ENCODE measurements at regions not wholly inside any gene's neighbourhood (a gene's known extent, or its start where the extent isn't known, plus 50 kb on each side); places are given as distances from the start of the nearest gene placed in this dataset.

DNA sequence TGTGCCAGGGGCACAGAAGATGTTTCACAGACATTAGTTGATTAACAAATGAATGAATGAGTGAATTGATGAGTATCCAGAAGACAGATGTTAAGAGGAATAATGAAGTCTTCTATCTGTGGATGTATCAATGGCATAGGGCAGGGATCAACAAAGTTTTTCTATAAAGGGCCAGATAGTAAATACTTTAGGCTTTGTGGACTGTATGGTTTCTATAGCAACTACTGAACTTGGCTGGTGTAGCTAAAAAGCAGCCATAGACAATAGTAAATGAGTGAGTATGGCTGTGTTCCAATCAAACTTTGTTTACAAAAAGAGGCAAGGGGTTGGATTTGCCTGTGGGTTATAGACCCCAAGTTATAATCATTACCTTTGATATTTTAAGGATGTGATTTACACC is 144.0 kb downstream of the PRL start:
- Histone ChIP-seq H3K79me2 (ENCODE audit: insufficient read depth, low read length) (peaks cover 93% of the 10 kb centered on the region), H3K36me3 (ENCODE audit: insufficient read depth, low read length) (no peaks in the 10 kb centered on the region), H3F3A (ENCODE audit: low read depth) (no peaks in the 10 kb centered on the region), H3K9me3 (ENCODE audit: insufficient read depth, low read depth, low read length) (no peaks in the 10 kb centered on the region), H3K4me3 (ENCODE audit: low read length, poor library complexity, severe bottlenecking) (no peak overlapping the region), H3K4me2 (ENCODE audit: low read depth, low read length, poor library complexity, severe bottlenecking) (peak overlapping the region; percentile 94), H3K9ac (ENCODE audit: low read depth, low read length, poor library complexity, severe bottlenecking) (no peak overlapping the region), H2AFZ (ENCODE audit: low read length) (no peak overlapping the region), H4K20me1 (ENCODE audit: insufficient read depth, low read length, poor library complexity, severe bottlenecking) (peaks cover 47% of the 10 kb centered on the region), H3K27me3 (ENCODE audit: insufficient read depth, low read length, poor library complexity, severe bottlenecking) (no peaks in the 10 kb centered on the region), H3K4me1 (ENCODE audit: insufficient read depth, low read length, poor library complexity, severe bottlenecking) (peaks cover 70% of the 10 kb centered on the region), H3K9me2 (replicated peaks; ENCODE audit: low read depth, low read length) (no peaks in the 10 kb centered on the region)
- TF ChIP-seq, protein P1, sequence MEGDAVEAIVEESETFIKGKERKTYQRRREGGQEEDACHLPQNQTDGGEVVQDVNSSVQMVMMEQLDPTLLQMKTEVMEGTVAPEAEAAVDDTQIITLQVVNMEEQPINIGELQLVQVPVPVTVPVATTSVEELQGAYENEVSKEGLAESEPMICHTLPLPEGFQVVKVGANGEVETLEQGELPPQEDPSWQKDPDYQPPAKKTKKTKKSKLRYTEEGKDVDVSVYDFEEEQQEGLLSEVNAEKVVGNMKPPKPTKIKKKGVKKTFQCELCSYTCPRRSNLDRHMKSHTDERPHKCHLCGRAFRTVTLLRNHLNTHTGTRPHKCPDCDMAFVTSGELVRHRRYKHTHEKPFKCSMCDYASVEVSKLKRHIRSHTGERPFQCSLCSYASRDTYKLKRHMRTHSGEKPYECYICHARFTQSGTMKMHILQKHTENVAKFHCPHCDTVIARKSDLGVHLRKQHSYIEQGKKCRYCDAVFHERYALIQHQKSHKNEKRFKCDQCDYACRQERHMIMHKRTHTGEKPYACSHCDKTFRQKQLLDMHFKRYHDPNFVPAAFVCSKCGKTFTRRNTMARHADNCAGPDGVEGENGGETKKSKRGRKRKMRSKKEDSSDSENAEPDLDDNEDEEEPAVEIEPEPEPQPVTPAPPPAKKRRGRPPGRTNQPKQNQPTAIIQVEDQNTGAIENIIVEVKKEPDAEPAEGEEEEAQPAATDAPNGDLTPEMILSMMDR (conservative IDR thresholded peaks at IDR 0.05; ENCODE audit: low read length) = no peak
- TF ChIP-seq EZH2phosphoT487 (IDR thresholded peaks at IDR 0.05; ENCODE audit: borderline replicate concordance) = no peak

DNA sequence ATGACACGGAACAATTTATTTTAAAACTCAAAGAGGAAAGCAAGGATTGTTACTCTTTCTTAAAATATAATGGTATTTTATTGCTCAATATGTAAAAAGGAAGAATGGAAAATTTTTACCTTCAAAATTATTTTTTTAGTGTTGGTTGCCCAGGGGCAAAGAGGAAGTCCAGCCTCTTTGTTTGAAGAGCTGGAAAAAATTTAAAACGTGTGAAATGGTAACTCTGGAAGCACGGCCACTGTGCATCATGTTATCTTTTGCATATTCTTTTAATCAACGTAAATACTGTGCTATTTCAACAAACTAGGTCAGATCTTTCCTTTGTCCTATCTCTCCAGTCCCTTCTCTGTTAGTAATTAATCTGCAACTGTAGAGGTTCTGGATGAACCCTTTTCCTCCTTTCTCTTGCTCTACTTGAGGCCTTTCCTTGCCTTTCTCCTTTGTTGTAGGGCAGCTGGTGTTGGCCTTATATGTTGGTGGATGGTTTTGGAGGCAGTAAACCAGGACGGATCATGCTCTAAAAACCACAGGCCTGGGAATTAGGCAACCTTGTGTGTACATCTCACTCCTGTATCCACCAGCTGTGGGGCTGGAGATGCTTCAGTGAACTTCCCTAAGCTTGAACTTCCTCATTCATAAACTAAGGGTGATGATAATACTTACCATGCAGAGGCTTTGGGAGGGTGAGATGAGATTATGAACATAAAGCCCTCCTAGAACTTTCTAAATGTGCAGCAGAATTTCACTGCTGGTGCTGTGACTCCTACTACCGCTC is 143.3 kb downstream of the PRL start:
- no peak overlapping the region for H2AFZ ChIP-seq (ENCODE audit: low read length)
- H4K20me1 ChIP-seq (ENCODE audit: insufficient read depth, low read length, poor library complexity, severe bottlenecking) = peaks cover 46% of the 10 kb centered on the region
- peaks cover 63% of the 10 kb centered on the region for H3K4me1 ChIP-seq (ENCODE audit: insufficient read depth, low read length, poor library complexity, severe bottlenecking)
- no peak overlapping the region for H3K9ac ChIP-seq (ENCODE audit: low read depth, low read length, poor library complexity, severe bottlenecking)
- H3K4me3 ChIP-seq (ENCODE audit: low read length, poor library complexity, severe bottlenecking) = no peak overlapping the region
- H3K4me2 ChIP-seq (ENCODE audit: low read depth, low read length, poor library complexity, severe bottlenecking) = peak overlapping the region; percentile 16
- no peaks in the 10 kb centered on the region for H3K27me3 ChIP-seq (ENCODE audit: insufficient read depth, low read length, poor library complexity, severe bottlenecking)
- no peaks in the 10 kb centered on the region for H3F3A ChIP-seq (ENCODE audit: low read depth)
- H3K9me3 ChIP-seq (ENCODE audit: insufficient read depth, low read depth, low read length) = no peaks in the 10 kb centered on the region
- H3K9me2 ChIP-seq (replicated peaks; ENCODE audit: low read depth, low read length) = no peaks in the 10 kb centered on the region
- TF ChIP-seq, protein P1 (conservative IDR thresholded peaks at IDR 0.05; ENCODE audit: low read length) = no peak
- no peak for TF ChIP-seq EZH2phosphoT487 (IDR thresholded peaks at IDR 0.05; ENCODE audit: borderline replicate concordance)
- H3K36me3 ChIP-seq (ENCODE audit: insufficient read depth, low read length) = no peaks in the 10 kb centered on the region
- H3K79me2 ChIP-seq (ENCODE audit: insufficient read depth, low read length) = peaks cover 89% of the 10 kb centered on the region

DNA sequence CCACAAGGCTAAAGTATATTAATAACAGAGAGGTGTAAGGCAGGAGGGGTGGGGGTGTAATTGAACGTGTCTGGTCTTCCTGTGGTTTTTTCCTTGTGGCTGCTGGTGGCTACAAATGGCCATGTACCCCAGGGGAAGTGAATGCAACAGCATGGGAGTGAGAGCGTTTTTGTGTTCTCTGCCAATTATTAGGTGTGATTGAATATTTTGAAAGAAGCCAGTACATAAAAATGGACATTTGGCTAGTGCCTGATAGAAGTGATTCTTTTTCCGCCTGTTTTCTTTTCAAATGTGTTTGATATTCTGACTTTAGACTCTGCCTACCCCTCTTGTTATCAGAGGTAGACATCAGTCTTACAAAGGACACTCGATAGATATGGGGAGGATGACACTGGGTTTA is 141.3 kb downstream of the PRL start:
- Histone ChIP-seq H3K27me3 (ENCODE audit: insufficient read depth, low read length, poor library complexity, severe bottlenecking) (no peaks in the 10 kb centered on the region), H3K79me2 (ENCODE audit: insufficient read depth, low read length) (peaks cover 69% of the 10 kb centered on the region), H4K20me1 (ENCODE audit: insufficient read depth, low read length, poor library complexity, severe bottlenecking) (peaks cover 30% of the 10 kb centered on the region), H3F3A (ENCODE audit: low read depth) (no peaks in the 10 kb centered on the region), H3K4me1 (ENCODE audit: insufficient read depth, low read length, poor library complexity, severe bottlenecking) (peaks cover 46% of the 10 kb centered on the region), H2AFZ (ENCODE audit: low read length) (no peak overlapping the region), H3K36me3 (ENCODE audit: insufficient read depth, low read length) (peaks cover 13% of the 10 kb centered on the region; the same call in 1 of the 2 replicates), H3K9ac (ENCODE audit: low read depth, low read length, poor library complexity, severe bottlenecking) (no peak overlapping the region), H3K4me2 (ENCODE audit: low read depth, low read length, poor library complexity, severe bottlenecking) (peak overlapping the region; percentile 43), H3K4me3 (ENCODE audit: low read length, poor library complexity, severe bottlenecking) (peak overlapping the region; percentile 26), H3K9me2 (replicated peaks; ENCODE audit: low read depth, low read length) (no peaks in the 10 kb centered on the region), H3K9me3 (ENCODE audit: insufficient read depth, low read depth, low read length) (no peaks in the 10 kb centered on the region)
- TF ChIP-seq, protein P1 (conservative IDR thresholded peaks at IDR 0.05; ENCODE audit: low read length) = no peak
- no peak for TF ChIP-seq EZH2phosphoT487 (IDR thresholded peaks at IDR 0.05; ENCODE audit: borderline replicate concordance)

Measured in Loucy (cell line).